ENCODE measurements at regions not wholly inside any gene's neighbourhood (a gene's known extent, or its start where the extent isn't known, plus 50 kb on each side); places are given as distances from the start of the nearest gene placed in this dataset.
"Not testable (repeated sequence)": the region's sequence is repeated elsewhere in the genome, so short reads cannot be mapped to it uniquely, and the experiment has no call there.

- DNase-seq = no peak
- peak overlapping the region; percentile 40 for H3K27ac ChIP-seq (ENCODE audit: low read length)
- H3K27me3 ChIP-seq (ENCODE audit: control insufficient read depth, insufficient read depth, low read length) = no peaks in the 10 kb centered on the region
- peaks cover 31% of the 10 kb centered on the region for H3K4me1 ChIP-seq (ENCODE audit: control insufficient read depth, insufficient read depth, low read length)
- no peak overlapping the region for H3K4me3 ChIP-seq (ENCODE audit: low read length)
- H3K9me3 ChIP-seq (ENCODE audit: control insufficient read depth, low read depth, low read length) = peaks cover 6% of the 10 kb centered on the region
- no peaks in the 10 kb centered on the region for H3K36me3 ChIP-seq (ENCODE audit: control insufficient read depth, insufficient read depth, low read length)
- WGBS (ENCODE audit: insufficient coverage, low lambda C conversion rate) = 86% methylated on average over 1 of the region's 2 CpGs
Observed at GRCh38 chr11:14587258-14587657, 56.3 kb upstream of the PDE3B start.

- peaks cover 21% of the 10 kb centered on the region for H3K4me1 ChIP-seq (ENCODE audit: control insufficient read depth, insufficient read depth, low read length)
- H3K9me3 ChIP-seq (ENCODE audit: control insufficient read depth, low read depth, low read length) = peaks cover 8% of the 10 kb centered on the region
- H3K27ac ChIP-seq (ENCODE audit: low read length) = no peak overlapping the region
- H3K4me3 ChIP-seq (ENCODE audit: low read length) = no peak overlapping the region
- WGBS (ENCODE audit: insufficient coverage, low lambda C conversion rate) = 100% methylated on average over 1 of the region's 2 CpGs
- DNase-seq = no peak
- no peaks in the 10 kb centered on the region for H3K36me3 ChIP-seq (ENCODE audit: control insufficient read depth, insufficient read depth, low read length)
- no peaks in the 10 kb centered on the region for H3K27me3 ChIP-seq (ENCODE audit: control insufficient read depth, insufficient read depth, low read length)
Observed at GRCh38 chr11:14588681-14589080, 54.9 kb upstream of the PDE3B start.

- no peak for DNase-seq
- Histone ChIP-seq H3K27me3 (ENCODE audit: control insufficient read depth, insufficient read depth, low read length) (no peaks in the 10 kb centered on the region), H3K36me3 (ENCODE audit: control insufficient read depth, insufficient read depth, low read length) (no peaks in the 10 kb centered on the region), H3K4me1 (ENCODE audit: control insufficient read depth, insufficient read depth, low read length) (peaks cover 13% of the 10 kb centered on the region), H3K9me3 (ENCODE audit: control insufficient read depth, low read depth, low read length) (peaks cover 8% of the 10 kb centered on the region), H3K4me3 (ENCODE audit: low read length) (no peak overlapping the region), H3K27ac (ENCODE audit: low read length) (no peak overlapping the region)
- no CpG with 5 or more reads among the region's 2 CpGs for WGBS (ENCODE audit: insufficient coverage, low lambda C conversion rate)
Observed at GRCh38 chr11:14589421-14589820, 54.2 kb upstream of the PDE3B start.

- H3K36me3 ChIP-seq (ENCODE audit: control insufficient read depth, insufficient read depth, low read length); H3K4me1 ChIP-seq (ENCODE audit: control insufficient read depth, insufficient read depth, low read length); H3K9me3 ChIP-seq (ENCODE audit: control insufficient read depth, low read depth, low read length); H3K27ac ChIP-seq (ENCODE audit: low read length); H3K27me3 ChIP-seq (ENCODE audit: control insufficient read depth, insufficient read depth, low read length); H3K4me3 ChIP-seq (ENCODE audit: low read length); DNase-seq: not testable (repeated sequence)
- no CpG with 5 or more reads among the region's 19 CpGs for WGBS (ENCODE audit: insufficient coverage, low lambda C conversion rate)
Observed at GRCh38 chr11:14591046-14591445, 52.6 kb upstream of the PDE3B start.

- no peaks in the 10 kb centered on the region for H3K4me1 ChIP-seq (ENCODE audit: control insufficient read depth, insufficient read depth, low read length)
- no peaks in the 10 kb centered on the region for H3K27me3 ChIP-seq (ENCODE audit: control insufficient read depth, insufficient read depth, low read length)
- no CpG with 5 or more reads among the region's 2 CpGs for WGBS (ENCODE audit: insufficient coverage, low lambda C conversion rate)
- no peak overlapping the region for H3K4me3 ChIP-seq (ENCODE audit: low read length)
- peaks cover 8% of the 10 kb centered on the region for H3K9me3 ChIP-seq (ENCODE audit: control insufficient read depth, low read depth, low read length)
- no peak for DNase-seq
- H3K27ac ChIP-seq (ENCODE audit: low read length) = no peak overlapping the region
- H3K36me3 ChIP-seq (ENCODE audit: control insufficient read depth, insufficient read depth, low read length) = no peaks in the 10 kb centered on the region
Observed at GRCh38 chr11:14593671-14594070, 49.9 kb upstream of the PDE3B start.
